GM19452 (cell line): ENCODE measurements at regions not wholly inside any gene's neighbourhood (a gene's known extent, or its start where the extent isn't known, plus 50 kb on each side); places are given as distances from the start of the nearest gene placed in this dataset.
"Not testable (repeated sequence)": the region's sequence is repeated elsewhere in the genome, so short reads cannot be mapped to it uniquely, and the experiment has no call there.

ENCODE experiments used
- ATAC-seq: cut with Tn5 transposase; IDR thresholded peaks from one replicate; pipeline ENCODE4 v1.9.1; 2021; ENCODE audit not compliant: unreplicated experiment

GRCh38 chr10:3955493-3955892 is 170.5 kb upstream of the KLF6 start:
- no peak for ATAC-seq

- no peak for ATAC-seq
Observed at GRCh38 chr10:3954615-3955014, 169.6 kb upstream of the KLF6 start.

- ATAC-seq: not testable (repeated sequence)
Observed at GRCh38 chr10:3954007-3954406, 169.0 kb upstream of the KLF6 start.

GRCh38 chr10:3951993-3952392 is 167.0 kb upstream of the KLF6 start:
- ATAC-seq: no peak

- ATAC-seq: no peak
Observed at GRCh38 chr10:3950676-3951275, 165.8 kb upstream of the KLF6 start.

GRCh38 chr10:3949711-3950110 is 164.7 kb upstream of the KLF6 start:
- ATAC-seq: no peak

GRCh38 chr10:3948843-3949242 is 163.8 kb upstream of the KLF6 start:
- no peak for ATAC-seq

GRCh38 chr10:3946234-3947229 is 161.5 kb upstream of the KLF6 start:
- ATAC-seq: no peak

- no peak for ATAC-seq
Observed at GRCh38 chr10:3945026-3945425, 160.0 kb upstream of the KLF6 start.

GRCh38 chr10:3944591-3944990 is 159.6 kb upstream of the KLF6 start:
- ATAC-seq: no peak

- no peak for ATAC-seq
Observed at GRCh38 chr10:3943695-3944257, 158.8 kb upstream of the KLF6 start.

GRCh38 chr10:3942937-3943489 is 158.0 kb upstream of the KLF6 start:
- no peak for ATAC-seq

GRCh38 chr10:3941676-3942075 is 156.7 kb upstream of the KLF6 start:
- ATAC-seq: no peak

GRCh38 chr10:3936422-3937040 is 151.5 kb upstream of the KLF6 start:
- no peak for ATAC-seq

- ATAC-seq: no peak
Observed at GRCh38 chr10:3935933-3936359, 150.9 kb upstream of the KLF6 start.

GRCh38 chr10:3935141-3935540 is 150.1 kb upstream of the KLF6 start:
- peak; percentile 96 for ATAC-seq

GRCh38 chr10:3933733-3934132 is 148.7 kb upstream of the KLF6 start:
- no peak for ATAC-seq

GRCh38 chr10:3932597-3933375 is 147.8 kb upstream of the KLF6 start:
- no peak for ATAC-seq

- ATAC-seq: no peak
Observed at GRCh38 chr10:3931901-3932300, 146.9 kb upstream of the KLF6 start.

GRCh38 chr10:3931224-3931623 is 146.2 kb upstream of the KLF6 start:
- ATAC-seq: no peak
